ENCODE measurements at regions not wholly inside any gene's neighbourhood (a gene's known extent, or its start where the extent isn't known, plus 50 kb on each side); places are given as distances from the start of the nearest gene placed in this dataset.
A peak's percentile ranks its signal among the peaks of the same experiment; 100 is the strongest.

- no peaks in the 10 kb centered on the region for H3K36me3 Mint-ChIP-seq
- H3K4me3 Mint-ChIP-seq: no peak overlapping the region
- no peak overlapping the region for H3K27ac Mint-ChIP-seq
- H3K27me3 Mint-ChIP-seq: peaks cover 4% of the 10 kb centered on the region
- TF ChIP-seq CTCF (conservative IDR thresholded peaks at IDR 0.05): no peak
- H3K9me3 Mint-ChIP-seq: no peaks in the 10 kb centered on the region
- H3K4me1 Mint-ChIP-seq (ENCODE audit: unreplicated experiment): no peaks in the 10 kb centered on the region
- no peak for DNase-seq (ENCODE audit: extremely low spot score, unreplicated experiment)
These were observed 150.2 kb upstream of the AGR3 start for GRCh38 chr7:17031906-17032551.

- DNase-seq (ENCODE audit: extremely low spot score, unreplicated experiment): no peak
- H3K27ac Mint-ChIP-seq: no peak overlapping the region
- H3K4me3 Mint-ChIP-seq: no peak overlapping the region
- TF ChIP-seq CTCF (conservative IDR thresholded peaks at IDR 0.05): no peak
- peaks cover 4% of the 10 kb centered on the region for H3K4me1 Mint-ChIP-seq (ENCODE audit: unreplicated experiment)
- peaks cover 4% of the 10 kb centered on the region for H3K27me3 Mint-ChIP-seq
- no peaks in the 10 kb centered on the region for H3K9me3 Mint-ChIP-seq
- no peaks in the 10 kb centered on the region for H3K36me3 Mint-ChIP-seq
These were observed 151.5 kb upstream of the AGR3 start for GRCh38 chr7:17033245-17033644.

GRCh38 chr7:17036584-17036983 is 154.8 kb upstream of the AGR3 start:
- Mint-ChIP-seq H3K27me3 (peaks cover 4% of the 10 kb centered on the region), H3K9me3 (no peaks in the 10 kb centered on the region), H3K4me3 (no peak overlapping the region), H3K36me3 (no peaks in the 10 kb centered on the region), H3K4me1 (ENCODE audit: unreplicated experiment) (peaks cover 10% of the 10 kb centered on the region), H3K27ac (no peak overlapping the region)
- no peak for DNase-seq (ENCODE audit: extremely low spot score, unreplicated experiment)
- TF ChIP-seq CTCF (conservative IDR thresholded peaks at IDR 0.05): no peak

GRCh38 chr7:17037356-17037755 is 155.6 kb upstream of the AGR3 start:
- H3K27ac Mint-ChIP-seq: no peak overlapping the region
- H3K9me3 Mint-ChIP-seq: no peaks in the 10 kb centered on the region
- DNase-seq (ENCODE audit: extremely low spot score, unreplicated experiment): no peak
- no peak overlapping the region for H3K4me3 Mint-ChIP-seq
- H3K4me1 Mint-ChIP-seq (ENCODE audit: unreplicated experiment): peaks cover 10% of the 10 kb centered on the region
- TF ChIP-seq CTCF (conservative IDR thresholded peaks at IDR 0.05): no peak
- H3K36me3 Mint-ChIP-seq: no peaks in the 10 kb centered on the region
- no peaks in the 10 kb centered on the region for H3K27me3 Mint-ChIP-seq

GRCh38 chr7:17038160-17038782 is 156.5 kb upstream of the AGR3 start:
- no peaks in the 10 kb centered on the region for H3K27me3 Mint-ChIP-seq
- no peaks in the 10 kb centered on the region for H3K36me3 Mint-ChIP-seq
- TF ChIP-seq CTCF (conservative IDR thresholded peaks at IDR 0.05): no peak
- no peak for DNase-seq (ENCODE audit: extremely low spot score, unreplicated experiment)
- peak overlapping the region; percentile 82 for H3K27ac Mint-ChIP-seq
- H3K9me3 Mint-ChIP-seq: no peaks in the 10 kb centered on the region
- H3K4me3 Mint-ChIP-seq: peak overlapping the region; percentile 59
- peaks cover 14% of the 10 kb centered on the region for H3K4me1 Mint-ChIP-seq (ENCODE audit: unreplicated experiment)
